Right atrium auricular region (tissue), 2 donors: ENCODE measurements at regions not wholly inside any gene's neighbourhood (a gene's known extent, or its start where the extent isn't known, plus 50 kb on each side); places are given as distances from the start of the nearest gene placed in this dataset.

Experiments
- DNase-seq: peaks from one replicate; pipeline ENCODE4 v3.0.0-alpha.2; 2019; ENCODE audit warnings: low spot score
- H3K27ac ChIP-seq, 2 donors: fragments of 200-600 bp; sonication (generic); 1 replicate in 1 of 2; 2 replicates in 1 of 2; pipeline ENCODE4 v1.5.1; 2016 to 2019
- H3K27me3 ChIP-seq, 2 donors: fragments of 200-600 bp; sonication (generic); one replicate each; pipeline versions ENCODE4 v1.5.1 to v1.6.0; 2017 to 2019
- H3K36me3 ChIP-seq: fragments of 200-600 bp; sonication (generic); one replicate; pipeline ENCODE4 v1.5.1; 2016
- H3K4me1 ChIP-seq, 2 donors: fragments of 200-600 bp; sonication (generic); one replicate each; pipeline versions ENCODE4 v1.5.1 to v1.6.0; 2017 to 2019
- H3K4me3 ChIP-seq, 2 donors: fragments of 200-600 bp; sonication (generic); 1 replicate in 1 of 2; 2 replicates in 1 of 2; pipeline ENCODE4 v1.5.1; 2017 to 2019; ENCODE audit warnings: mild to moderate bottlenecking in 1 of 2, moderate library complexity in 1 of 2
- H3K9me3 ChIP-seq, 2 donors: fragments of 200-600 bp; sonication (generic); one replicate each; pipeline ENCODE4 v1.5.1; 2019
- CTCF ChIP-seq, 2 donors: fragments of 200-600 bp; sonication (generic); IDR thresholded peaks; one replicate each; pipeline ENCODE4 v1.5.1; 2019; ENCODE audit warnings: antibody characterized with exemption in 2 of 2

GRCh38 chr16:16871196-16871595 is 492.3 kb downstream of the NPIPA7 start:
- Histone ChIP-seq H3K4me1 (no peaks in the 10 kb centered on the region), H3K9me3 (no peaks in the 10 kb centered on the region), H3K4me3 (no peak overlapping the region), H3K27me3 (no peaks in the 10 kb centered on the region), H3K36me3 (no peaks in the 10 kb centered on the region), H3K27ac (no peak overlapping the region)
- DNase-seq, result no peak
- no peak for TF ChIP-seq CTCF (IDR thresholded peaks at IDR 0.05)

GRCh38 chr16:16877061-16877460 is 498.1 kb downstream of the NPIPA7 start:
- Histone ChIP-seq H3K27ac (no peak overlapping the region), H3K36me3 (no peaks in the 10 kb centered on the region), H3K27me3 (no peaks in the 10 kb centered on the region), H3K9me3 (no peaks in the 10 kb centered on the region), H3K4me1 (no peaks in the 10 kb centered on the region), H3K4me3 (no peak overlapping the region)
- TF ChIP-seq CTCF (IDR thresholded peaks at IDR 0.05), result no peak
- no peak for DNase-seq

- no peaks in the 10 kb centered on the region for H3K27me3 ChIP-seq
- H3K4me3 ChIP-seq, result no peak overlapping the region
- H3K36me3 ChIP-seq, result no peaks in the 10 kb centered on the region
- H3K4me1 ChIP-seq, result no peaks in the 10 kb centered on the region
- no peak for TF ChIP-seq CTCF (IDR thresholded peaks at IDR 0.05)
- H3K27ac ChIP-seq, result no peak overlapping the region
- DNase-seq, result no peak
- no peaks in the 10 kb centered on the region for H3K9me3 ChIP-seq
Measured at GRCh38 chr16:16879567-16880251, 500.8 kb downstream of the NPIPA7 start.

GRCh38 chr16:16881814-16882213 is 502.9 kb downstream of the NPIPA7 start:
- TF ChIP-seq CTCF (IDR thresholded peaks at IDR 0.05), result no peak
- no peak for DNase-seq

GRCh38 chr16:16882766-16883165 is 503.8 kb downstream of the NPIPA7 start:
- TF ChIP-seq CTCF (IDR thresholded peaks at IDR 0.05), result no peak
- H3K9me3 ChIP-seq, result no peaks in the 10 kb centered on the region
- no peak for DNase-seq
- no peaks in the 10 kb centered on the region for H3K4me1 ChIP-seq
- no peaks in the 10 kb centered on the region for H3K27me3 ChIP-seq
- no peak overlapping the region for H3K27ac ChIP-seq
- H3K4me3 ChIP-seq, result no peak overlapping the region
- no peaks in the 10 kb centered on the region for H3K36me3 ChIP-seq

More at GRCh38 chr16:16881814-16882213, 502.9 kb downstream of the NPIPA7 start:
- Histone ChIP-seq H3K4me1 (no peaks in the 10 kb centered on the region), H3K27ac (no peak overlapping the region), H3K27me3 (no peaks in the 10 kb centered on the region), H3K9me3 (no peaks in the 10 kb centered on the region), H3K4me3 (no peak overlapping the region), H3K36me3 (no peaks in the 10 kb centered on the region)

GRCh38 chr16:16884451-16884850 is 505.5 kb downstream of the NPIPA7 start:
- no peak for TF ChIP-seq CTCF (IDR thresholded peaks at IDR 0.05)
- DNase-seq, result no peak
- no peaks in the 10 kb centered on the region for H3K9me3 ChIP-seq
- no peaks in the 10 kb centered on the region for H3K36me3 ChIP-seq
- H3K4me3 ChIP-seq, result no peak overlapping the region
- H3K4me1 ChIP-seq, result no peaks in the 10 kb centered on the region
- no peak overlapping the region for H3K27ac ChIP-seq
- no peaks in the 10 kb centered on the region for H3K27me3 ChIP-seq
